GM19239 (cell line): ENCODE measurements at regions not wholly inside any gene's neighbourhood (a gene's known extent, or its start where the extent isn't known, plus 50 kb on each side); places are given as distances from the start of the nearest gene placed in this dataset.

Source experiments
- DNase-seq: peaks from one replicate; pipeline ENCODE4 v3.0.0; 2011; ENCODE audit warnings: low spot score; ENCODE audit not compliant: insufficient read length
- FAIRE-seq: peaks from 2 replicates; lab custom pipeline; 2011; peaks lifted over from hg19 to GRCh38; lab: Jason Lieb, UNC

GRCh38 chr15:77808581-77809177 lies 176.0 kb upstream of the LINGO1 start:
- DNase-seq (no peak), FAIRE-seq (no peak)

- FAIRE-seq (no peak), DNase-seq (no peak)
Measured at GRCh38 chr15:77808075-77808474, 175.4 kb upstream of the LINGO1 start.

DNA sequence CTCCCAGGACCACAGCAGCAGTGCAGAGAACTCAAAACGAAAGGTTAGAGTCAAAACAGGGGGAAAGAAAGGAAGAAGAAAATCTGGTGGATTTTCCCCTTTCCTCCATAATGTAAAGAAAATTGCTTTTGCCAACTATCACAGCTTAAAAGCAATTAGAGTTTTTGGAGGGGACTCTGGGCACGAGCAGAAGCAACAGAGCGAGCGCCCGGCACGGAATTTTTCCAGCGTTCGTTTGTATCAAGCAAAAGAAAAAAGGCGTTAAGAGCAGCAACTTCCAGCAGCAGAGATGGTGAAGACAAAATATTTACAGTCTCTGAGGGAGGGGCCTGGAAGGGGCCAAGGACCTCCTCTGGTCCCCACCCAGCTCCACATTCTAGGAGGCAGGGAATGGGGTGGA lies 174.9 kb upstream of the LINGO1 start:
- FAIRE-seq (no peak), DNase-seq (no peak)

- DNase-seq (no peak), FAIRE-seq (no peak)
Measured at GRCh38 chr15:77807115-77807514, 174.4 kb upstream of the LINGO1 start.

- DNase-seq (no peak), FAIRE-seq (no peak)
Measured at GRCh38 chr15:77804210-77804609, 171.5 kb upstream of the LINGO1 start.

DNA sequence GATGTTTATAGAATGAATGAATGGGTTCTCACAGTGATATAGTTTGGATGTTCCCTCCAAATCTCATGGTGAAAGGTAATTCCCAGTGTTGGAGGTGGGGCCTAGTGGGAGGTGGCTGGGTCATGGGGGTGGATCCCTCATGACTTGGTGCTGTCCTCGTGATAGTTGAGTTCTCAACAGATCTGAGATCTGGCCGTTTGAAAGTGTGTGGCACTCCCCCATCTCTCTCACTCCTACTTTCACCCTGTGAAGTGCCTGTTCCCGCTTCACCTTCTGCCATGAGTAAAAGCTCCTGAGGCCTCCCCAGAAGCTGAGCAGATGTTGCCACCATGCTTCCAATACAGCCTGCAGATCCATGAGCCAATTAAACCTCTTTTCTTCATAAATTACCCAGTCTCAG lies 170.8 kb upstream of the LINGO1 start:
- no peak for FAIRE-seq
- DNase-seq: no peak

GRCh38 chr15:77800305-77800704 lies 167.6 kb upstream of the LINGO1 start:
- FAIRE-seq: no peak
- DNase-seq: no peak

DNA sequence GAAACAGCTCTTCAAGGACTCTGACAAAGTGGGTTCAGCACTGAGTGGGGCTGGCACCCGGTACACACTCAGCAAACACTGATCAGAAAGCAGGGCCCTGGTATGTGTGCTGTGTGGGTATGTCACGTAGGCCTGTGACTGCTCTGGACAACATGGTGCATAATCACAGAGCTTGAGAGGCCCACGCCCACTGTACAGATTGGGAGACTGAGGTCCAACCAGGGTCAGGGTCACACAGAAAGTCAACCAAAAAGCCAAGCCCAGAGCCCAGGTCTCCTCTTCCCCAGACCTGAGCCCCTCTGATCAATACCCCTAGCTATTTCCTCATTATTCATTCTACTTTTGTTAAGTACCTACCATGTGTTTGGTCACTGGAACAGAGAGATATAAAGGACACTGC lies 166.1 kb upstream of the LINGO1 start:
- no peak for FAIRE-seq
- DNase-seq: no peak

DNA sequence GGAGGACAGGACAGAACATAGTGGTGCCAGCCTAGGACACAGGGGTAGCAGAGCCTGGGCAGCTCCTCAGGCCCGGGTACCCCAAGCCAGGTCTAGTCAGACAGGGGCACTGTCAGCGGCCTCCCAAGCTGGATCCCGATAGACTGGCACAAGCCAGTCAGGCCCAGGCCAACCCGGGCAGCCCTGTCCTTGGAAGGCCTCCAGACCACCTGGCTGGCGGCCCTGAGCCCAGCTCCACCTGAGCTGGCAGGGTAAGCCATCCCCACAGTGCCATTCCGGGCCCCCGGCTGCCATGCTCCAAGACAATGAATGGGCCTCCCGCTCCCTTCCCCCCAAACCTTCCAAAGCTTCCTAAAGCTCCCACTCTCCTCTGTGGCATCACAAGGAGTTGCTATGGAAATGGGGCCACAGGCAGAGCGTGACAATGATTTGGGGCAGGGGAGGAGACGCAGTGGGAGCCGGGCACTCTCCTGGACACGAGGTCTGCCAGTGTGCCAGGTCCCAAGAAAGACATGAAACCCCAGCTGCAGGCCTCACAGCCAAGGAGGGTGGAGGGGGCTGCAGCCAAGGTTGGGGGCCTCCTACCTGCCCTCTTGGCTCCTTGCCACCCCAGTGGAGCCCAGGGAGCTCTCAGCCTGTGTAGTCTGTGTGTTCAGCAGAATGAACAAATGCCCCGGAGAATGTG lies 165.6 kb upstream of the LINGO1 start:
- DNase-seq (no peak), FAIRE-seq (no peak)

DNA sequence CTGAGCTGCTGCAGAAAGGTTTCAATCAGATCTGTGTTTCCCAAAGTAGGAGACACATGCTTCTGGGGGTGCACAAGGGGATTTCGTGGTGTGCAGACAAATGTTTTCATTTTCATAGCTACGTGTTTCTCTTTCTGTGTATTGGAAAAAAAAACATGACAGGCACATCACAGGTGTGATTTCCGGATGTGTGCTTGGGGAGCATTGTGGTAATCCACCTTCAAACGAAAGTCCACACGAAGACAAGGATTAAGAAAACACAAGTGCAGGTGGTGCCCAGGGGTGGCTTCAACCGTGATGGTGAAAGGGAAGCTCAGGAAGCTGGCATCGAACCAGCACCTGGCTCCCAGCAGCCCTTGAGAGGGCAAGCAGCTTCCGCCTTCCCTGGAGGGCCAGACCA lies 164.6 kb upstream of the LINGO1 start:
- FAIRE-seq: peak; percentile 42
- no peak for DNase-seq

- no peak for FAIRE-seq
- DNase-seq: no peak
Measured at GRCh38 chr15:77796046-77796729, 163.5 kb upstream of the LINGO1 start.

DNA sequence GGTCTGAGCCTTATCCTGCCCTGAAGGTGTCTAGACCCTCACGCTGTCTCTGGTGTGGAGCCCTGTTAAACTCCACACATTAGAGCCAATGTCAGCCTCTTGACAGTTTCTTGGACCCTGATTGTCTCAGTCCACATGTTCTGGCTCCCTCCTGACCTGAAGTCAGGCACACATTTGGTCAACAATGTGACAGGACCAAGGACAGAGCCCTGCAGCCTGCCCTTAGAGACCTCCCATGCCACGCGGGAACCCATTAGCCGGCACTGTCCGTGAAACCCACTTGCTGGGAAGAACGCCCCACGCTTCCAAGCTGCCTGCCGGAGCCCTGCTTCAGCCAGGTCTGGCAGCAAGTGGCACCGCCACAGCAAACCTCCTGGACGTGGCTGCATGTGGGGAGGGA lies 162.7 kb upstream of the LINGO1 start:
- DNase-seq (no peak), FAIRE-seq (no peak)

DNA sequence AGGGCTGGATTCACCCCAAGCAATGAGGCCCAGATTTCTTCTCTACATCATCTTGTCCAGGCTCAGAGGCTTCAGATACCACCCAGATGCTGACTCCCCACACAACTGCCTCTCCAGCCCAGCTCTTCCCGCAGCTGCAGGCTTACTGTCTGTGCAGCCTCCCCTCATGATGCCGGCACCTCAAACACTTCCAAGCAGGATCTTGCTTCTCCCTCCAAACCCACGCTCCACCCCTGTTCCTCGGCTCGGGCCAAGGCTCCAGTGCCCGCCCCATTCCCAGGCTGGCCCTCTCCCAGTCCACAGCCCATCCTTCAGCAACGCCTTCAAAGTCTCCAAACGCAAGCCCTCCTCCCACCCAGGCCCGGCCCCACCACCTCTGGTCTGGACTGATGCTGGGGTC lies 159.2 kb upstream of the LINGO1 start:
- DNase-seq: no peak
- no peak for FAIRE-seq

DNA sequence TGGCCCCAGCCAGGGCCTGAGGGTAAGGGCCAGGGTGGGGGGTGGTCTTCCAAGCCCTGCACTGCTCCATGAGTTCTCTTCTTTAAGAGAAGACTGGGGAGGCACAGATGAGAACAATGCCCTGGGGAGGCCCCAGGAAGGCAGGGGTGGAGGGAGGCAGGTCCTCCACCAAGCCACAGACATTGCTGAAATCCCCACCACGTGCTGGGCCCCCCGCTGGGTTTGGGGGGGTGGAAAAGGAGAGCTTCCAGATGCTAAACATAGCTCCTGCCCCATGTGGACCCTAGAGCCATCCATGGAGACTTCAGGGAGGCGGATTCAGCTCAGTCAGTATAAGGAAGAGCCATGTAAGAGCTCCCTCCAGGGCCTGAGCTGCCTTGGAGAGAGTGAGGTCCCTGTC lies 157.8 kb upstream of the LINGO1 start:
- no peak for FAIRE-seq

GRCh38 chr15:77786956-77787355 lies 154.2 kb upstream of the LINGO1 start:
- FAIRE-seq (no peak), DNase-seq (no peak)

More for the DNA sequence above, 157.8 kb upstream of the LINGO1 start:
- DNase-seq: no peak

GRCh38 chr15:77786181-77786890 lies 153.6 kb upstream of the LINGO1 start:
- FAIRE-seq (no peak), DNase-seq (no peak)

DNA sequence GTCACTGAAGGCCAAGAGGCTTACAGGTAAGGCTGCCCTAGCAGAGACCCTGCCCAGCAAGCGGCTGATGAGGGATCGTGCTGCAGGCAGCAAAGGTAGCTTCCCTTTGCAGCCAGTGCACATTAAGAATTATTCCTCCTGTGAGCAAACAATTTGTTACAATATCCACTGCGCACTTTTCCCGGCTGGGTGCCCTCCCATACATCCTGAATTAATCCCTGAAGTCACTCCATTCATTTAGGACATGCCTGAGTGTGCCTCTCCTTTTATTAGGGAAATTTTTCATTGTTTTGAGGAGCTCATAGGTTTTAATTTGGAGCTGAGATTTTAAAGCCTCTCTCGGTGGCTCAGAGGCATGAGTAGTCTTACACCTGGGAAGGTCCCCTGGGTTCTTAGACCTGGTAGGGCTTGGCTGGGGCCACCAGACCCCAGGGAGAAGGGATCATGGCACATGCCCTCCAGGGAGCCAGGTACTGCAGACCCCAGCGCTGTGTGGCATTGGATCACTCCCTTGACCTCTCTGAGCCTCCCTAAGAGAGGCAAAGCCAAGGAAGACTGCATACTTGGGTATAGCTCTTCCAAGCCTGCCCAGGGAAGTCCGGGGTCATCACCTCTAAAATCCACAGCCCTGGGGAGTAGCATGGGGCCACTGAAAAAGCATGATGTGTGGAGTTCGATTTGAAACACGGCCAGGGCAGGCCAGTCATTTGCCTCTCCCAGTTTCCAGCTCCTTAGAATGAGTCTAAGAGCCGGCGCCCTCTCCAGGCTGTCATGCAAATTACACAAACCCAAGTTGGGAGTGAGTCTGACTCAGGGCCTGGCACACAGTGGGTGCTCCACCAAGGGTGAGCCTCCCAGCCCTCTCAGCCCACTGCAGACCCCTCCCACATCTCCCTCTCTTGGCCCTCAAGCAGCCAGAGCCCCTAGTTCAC lies 151.9 kb upstream of the LINGO1 start:
- DNase-seq (peak; percentile 34), FAIRE-seq (no peak)

GRCh38 chr15:77783636-77784035 lies 150.9 kb upstream of the LINGO1 start:
- no peak for FAIRE-seq
- DNase-seq: no peak

DNA sequence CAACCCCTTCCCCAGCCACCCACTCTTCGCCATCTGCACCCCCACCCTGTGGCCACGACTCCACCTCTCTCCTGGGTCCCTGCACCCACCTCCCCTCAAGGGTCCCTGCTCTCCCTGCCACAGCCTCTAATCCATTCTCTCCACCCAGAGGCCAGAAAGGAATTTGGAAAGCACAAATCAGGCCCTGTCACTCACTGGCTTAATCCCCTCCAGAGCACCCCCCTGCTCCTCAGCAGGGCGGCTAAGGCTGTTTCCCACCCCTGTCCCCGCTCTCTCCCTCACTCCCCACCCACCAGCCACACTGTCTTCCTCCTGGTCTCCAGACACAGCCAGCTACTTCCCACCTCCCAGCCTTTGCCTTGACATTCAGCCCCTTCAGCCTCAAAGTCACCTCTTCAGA lies 150.0 kb upstream of the LINGO1 start:
- DNase-seq (no peak), FAIRE-seq (no peak)

DNA sequence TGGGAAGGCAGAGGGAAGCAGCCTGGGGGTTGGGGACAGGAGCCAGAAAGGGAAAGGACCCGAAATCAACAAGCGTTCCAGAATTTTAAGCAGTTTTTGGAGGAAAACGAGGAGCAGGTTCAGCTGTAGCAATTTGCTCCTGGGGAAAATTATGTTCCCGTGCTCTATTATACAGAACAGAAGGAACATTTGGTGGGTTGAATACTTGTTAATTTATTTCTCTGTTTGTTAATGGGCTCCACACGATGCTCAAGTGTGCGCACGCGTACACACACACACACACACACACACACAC lies 149.2 kb upstream of the LINGO1 start:
- FAIRE-seq: no peak
- DNase-seq: no peak
